Spleen (tissue), 7 donors: ENCODE measurements at regions not wholly inside any gene's neighbourhood (a gene's known extent, or its start where the extent isn't known, plus 50 kb on each side); places are given as distances from the start of the nearest gene placed in this dataset.

Source experiments
- CTCF ChIP-seq, 11 experiments: fragments of 200-600 bp in 7 of 11; fragments of 450-650 bp in 4 of 11; sonication (generic) in 4 of 11; IDR thresholded peaks in 8 of 11; conservative IDR thresholded peaks in 3 of 11; 1 replicate in 7 of 11; 2 replicates in 4 of 11; pipeline versions ENCODE4 v1.4.0 to v1.8.0; 2016 to 2021; ENCODE audit warnings: antibody characterized with exemption in 11 of 11, inconsistent platforms in 4 of 11, mild to moderate bottlenecking in 1 of 11
- POLR2A ChIP-seq, 3 donors: fragments of 450-650 bp; IDR thresholded peaks; one replicate each; pipeline ENCODE4 v1.5.1; 2017; ENCODE audit warnings: antibody characterized with exemption in 3 of 3, mild to moderate bottlenecking in 1 of 3
- POLR2AphosphoS5 ChIP-seq, 3 donors: sonication (generic); formaldehyde crosslinking; IDR thresholded peaks; one replicate each; pipeline ENCODE4 v1.5.1; 2017; ENCODE audit warnings: antibody characterized with exemption in 3 of 3
- donor health status: DM: no; HTN: no; CAD: no; lungs with moderate emphysema.
- donor health status: DM: no; HTN: no; CAD: no.
- donor health status: DM: no; HTN: no; CAD: no.

GRCh38 chr4:23242962-23243361, 550.2 kb downstream of the GBA3 start:
- no peak for TF ChIP-seq CTCF (IDR thresholded peaks at IDR 0.05 in 8 of 11, conservative IDR thresholded peaks at IDR 0.05 in 3 of 11)
- no peak for TF ChIP-seq POLR2A (IDR thresholded peaks at IDR 0.05)
- no peak for TF ChIP-seq POLR2AphosphoS5 (IDR thresholded peaks at IDR 0.05)
